Stimulated activated CD8-positive, alpha-beta memory T cell treated with anti-CD3 and anti-CD28 coated beads, Interleukin-7, amount 100 ng/mL, for 1 hour (primary cell): ENCODE measurements at regions not wholly inside any gene's neighbourhood (a gene's known extent, or its start where the extent isn't known, plus 50 kb on each side); places are given as distances from the start of the nearest gene placed in this dataset.
"Not testable (repeated sequence)": the region's sequence is repeated elsewhere in the genome, so short reads cannot be mapped to it uniquely, and the experiment has no call there.

Source experiments
- DNase-seq, 2 donors: peaks; one replicate each; pipeline ENCODE4 v3.0.0-alpha.2; 2020; ENCODE audit warnings: low read depth in 2 of 2

DNA sequence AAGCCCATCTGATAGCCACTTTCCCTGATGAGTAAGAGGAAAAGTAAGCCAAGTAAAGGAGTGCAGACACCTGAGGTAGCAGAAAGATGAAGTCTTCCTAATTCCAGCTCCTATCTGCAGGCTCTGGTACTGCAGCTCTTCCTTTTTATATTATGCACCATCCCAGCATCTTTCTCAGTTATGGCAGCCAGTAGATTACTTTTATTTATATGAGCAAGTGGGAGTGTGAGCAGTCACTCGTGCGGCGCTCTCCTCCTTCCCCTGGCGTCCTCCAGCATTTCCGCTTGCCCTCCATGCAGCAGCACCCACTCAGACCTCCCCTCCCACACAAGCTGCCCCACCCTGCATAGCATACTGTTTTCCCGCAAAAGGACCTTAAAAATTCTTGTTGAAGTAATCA, 465.9 kb upstream of the DPPA4 start:
- DNase-seq: no peak

DNA sequence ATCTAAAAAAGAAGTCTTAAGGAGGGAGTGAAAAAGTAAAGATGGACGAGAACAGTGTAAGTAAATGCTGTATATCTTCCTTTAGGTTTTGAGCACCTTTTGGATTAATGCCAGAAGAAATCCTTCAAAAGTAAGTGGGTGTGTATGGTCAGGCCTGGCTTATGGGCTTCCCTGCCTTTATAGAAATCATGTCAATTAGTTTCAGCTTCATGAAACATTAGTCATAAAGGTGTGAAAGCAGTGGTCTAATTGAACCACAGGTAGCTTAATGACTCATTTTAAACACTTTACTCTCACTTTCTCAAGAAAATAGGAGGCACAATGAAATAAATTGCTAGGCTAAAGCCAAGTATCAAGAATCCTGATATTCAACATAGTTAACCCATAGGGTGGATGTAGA, 467.4 kb upstream of the DPPA4 start:
- DNase-seq: no peak

DNA sequence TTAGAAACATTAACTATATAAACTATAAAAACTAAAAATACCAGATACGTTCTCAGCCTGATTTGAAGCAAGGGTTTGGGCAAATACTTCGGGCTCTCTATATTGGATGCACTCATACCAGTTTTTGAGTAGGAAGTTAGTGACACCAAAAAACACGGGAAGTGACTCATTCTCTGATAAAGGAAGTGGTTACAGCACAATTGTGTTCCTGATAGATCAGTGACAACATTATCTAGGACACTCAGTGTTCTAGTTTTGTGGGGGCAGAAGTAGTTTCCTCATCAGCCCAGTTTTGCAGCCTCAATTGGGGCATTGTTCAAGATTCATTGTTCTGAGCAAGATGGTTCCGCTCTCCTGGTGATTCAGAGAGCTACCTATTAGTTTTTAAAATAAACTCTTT, 469.6 kb upstream of the DPPA4 start:
- DNase-seq: peak in 1 of 2 donors; percentile 3

DNA sequence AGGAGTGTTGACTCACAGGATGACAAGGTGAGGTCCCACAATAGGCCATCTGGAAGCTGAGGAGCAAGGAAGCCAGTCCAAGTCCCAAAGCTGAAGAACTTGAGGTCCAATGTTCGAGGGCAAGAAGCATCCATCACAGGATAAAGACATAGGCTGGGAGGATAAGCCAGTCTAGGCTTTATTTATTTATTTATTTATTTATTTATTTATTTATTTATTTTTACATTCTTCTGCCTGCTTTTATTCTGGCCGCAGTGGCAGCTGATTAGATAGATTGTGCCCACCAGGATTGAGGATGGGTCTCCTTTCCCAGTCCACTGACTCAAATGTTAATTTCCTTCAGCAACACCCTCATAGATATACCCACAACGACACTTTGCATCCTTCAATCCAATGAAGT, 472.2 kb upstream of the DPPA4 start:
- no peak for DNase-seq

DNA sequence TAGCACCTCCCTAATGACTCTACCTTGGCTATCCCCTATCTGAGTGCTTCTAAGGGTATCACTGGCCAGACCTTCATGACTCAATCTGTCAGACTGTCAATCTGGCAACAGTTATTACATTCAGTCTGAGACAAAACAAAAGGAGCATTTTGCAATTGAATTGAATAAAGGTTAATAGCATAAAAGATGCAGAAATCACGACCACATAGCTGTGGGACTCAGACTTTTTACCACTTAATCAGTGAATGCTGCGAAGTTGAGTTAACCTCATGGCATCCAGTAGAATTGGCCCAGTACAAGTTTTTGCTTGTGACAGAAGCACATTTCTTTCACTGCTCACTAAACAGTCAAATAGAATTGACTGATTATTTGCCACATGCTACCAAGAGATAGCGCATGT, 480.7 kb upstream of the DPPA4 start:
- DNase-seq: no peak

DNA sequence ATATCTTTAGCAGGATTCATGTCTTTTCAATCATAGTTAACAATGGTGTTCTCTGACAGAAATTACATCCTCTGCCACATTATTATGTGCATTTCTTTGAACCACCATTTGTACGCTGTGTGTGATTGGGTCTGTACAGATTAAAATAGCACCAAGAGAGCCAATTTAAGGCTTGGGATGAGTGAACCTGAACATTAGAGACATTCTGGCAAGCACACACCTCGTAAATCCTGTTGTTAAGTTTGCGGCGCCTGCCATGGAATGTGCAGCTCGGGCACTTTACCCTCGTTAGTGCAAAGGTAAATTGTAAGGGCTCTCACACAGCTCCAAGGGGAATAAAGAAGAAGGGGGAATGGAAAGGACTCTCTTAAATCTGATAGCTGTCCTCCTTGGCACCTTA, 482.4 kb upstream of the DPPA4 start:
- no peak for DNase-seq

DNA sequence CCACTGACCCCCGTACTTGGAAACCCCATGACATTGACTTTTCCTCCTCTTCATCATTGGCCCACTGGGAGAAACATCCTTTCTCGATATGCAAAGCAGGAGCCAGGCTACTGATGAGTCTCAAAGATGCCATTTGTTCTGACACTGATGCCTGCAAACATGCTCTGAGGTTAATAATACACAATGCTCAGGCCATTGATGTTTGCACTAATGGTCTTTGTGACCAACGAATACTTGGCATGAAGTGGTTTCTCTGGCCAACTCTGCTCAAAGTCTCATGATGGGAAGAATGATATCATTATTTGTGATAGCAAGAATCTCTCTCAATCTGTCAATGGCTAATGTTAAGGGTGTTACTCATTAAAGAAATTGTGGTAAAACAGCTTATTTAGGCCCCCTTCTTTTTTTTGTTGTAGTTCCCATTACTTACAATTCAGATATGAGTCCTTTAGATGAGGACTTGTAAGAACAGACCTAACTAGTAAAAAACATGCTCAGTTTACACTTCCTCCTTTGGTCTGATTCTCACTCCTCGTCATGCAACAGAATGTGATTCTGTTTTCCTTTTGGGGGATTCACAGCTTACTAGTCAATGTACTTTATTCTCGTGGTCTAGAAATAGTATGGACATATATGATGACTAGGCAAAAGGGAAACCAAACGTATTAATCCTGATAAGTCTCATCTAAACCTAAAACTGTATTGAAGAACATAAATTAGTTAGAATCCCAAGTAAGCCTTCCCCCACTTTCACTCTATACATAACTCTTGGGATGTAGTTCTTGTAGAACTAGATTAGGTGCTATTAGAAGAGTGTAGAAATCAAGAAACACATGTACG, 488.8 kb upstream of the DPPA4 start:
- no peak for DNase-seq

DNA sequence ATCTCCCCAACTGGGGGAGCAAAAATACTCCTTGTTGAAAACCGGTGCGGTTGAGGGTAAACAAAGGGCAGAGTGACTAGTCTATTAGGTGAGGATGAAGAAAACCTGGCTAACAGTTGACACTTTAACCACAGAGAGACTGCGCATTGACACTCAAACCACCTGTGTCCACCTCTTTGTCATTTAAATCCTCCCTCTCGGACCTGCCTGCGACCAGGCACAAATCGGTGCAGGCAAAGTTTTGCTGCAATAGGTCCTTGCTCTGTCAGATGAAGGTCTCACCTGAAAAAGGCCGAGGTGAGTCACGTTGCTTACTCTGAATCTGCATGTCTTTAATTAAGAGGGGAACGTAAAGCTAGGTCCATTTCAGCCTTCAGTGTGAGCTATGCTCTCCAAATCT, 494.1 kb upstream of the DPPA4 start:
- DNase-seq: no peak

DNA sequence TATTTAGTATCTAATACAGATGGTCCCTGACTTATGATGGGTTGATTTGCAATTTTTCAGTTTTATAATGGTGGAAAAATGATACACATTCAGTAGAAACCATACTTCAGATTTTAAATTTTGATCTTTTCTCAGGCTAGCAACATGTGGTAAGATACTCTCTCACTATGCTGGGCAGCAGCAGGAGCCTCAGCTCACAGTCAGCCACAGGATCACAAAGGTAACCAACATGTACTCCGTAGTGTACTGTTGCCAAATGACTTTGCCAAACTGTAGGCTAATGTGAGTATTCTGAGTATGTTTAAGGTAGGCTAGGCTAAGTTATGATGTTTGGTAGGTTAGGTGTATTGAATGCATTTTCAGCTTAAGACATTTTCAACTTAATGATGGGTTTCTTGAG, 498.6 kb upstream of the DPPA4 start:
- DNase-seq: no peak

DNA sequence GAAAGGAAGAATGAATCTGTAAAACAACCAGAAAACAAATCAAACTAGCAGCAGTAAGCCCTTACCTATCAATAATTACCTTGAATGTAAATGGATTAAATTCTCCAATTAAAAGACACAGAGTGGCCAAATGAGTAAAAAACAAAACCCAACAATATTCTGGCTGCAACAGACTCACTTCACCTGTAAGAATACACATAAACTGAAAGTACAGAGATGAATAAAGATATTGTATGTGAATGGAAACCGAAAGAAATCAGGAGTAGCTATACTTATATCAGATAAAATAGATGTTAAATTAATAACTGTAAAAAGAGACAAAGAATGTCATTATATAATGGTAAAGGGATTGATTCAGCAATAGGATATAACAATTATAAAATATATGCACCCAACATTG, 514.5 kb upstream of the DPPA4 start:
- DNase-seq: no peak

DNA sequence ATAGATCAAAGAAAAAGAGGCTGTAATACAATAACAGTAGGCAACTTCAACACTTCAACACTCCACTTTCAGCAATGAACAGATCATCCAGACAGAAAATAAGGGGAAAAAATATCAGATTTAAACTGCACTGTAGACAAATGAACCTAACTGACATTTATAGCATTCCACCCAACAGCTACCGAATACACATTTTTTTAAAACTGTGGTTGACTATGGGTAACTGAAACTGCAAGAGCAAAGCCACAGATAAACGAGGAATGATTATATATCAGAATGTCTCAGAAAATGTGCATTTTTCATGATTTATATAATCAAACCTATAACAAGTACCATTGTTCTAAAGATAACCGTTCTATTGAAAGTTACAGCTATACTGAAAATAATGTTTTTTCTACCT, 514.9 kb upstream of the DPPA4 start:
- DNase-seq: no peak

DNA sequence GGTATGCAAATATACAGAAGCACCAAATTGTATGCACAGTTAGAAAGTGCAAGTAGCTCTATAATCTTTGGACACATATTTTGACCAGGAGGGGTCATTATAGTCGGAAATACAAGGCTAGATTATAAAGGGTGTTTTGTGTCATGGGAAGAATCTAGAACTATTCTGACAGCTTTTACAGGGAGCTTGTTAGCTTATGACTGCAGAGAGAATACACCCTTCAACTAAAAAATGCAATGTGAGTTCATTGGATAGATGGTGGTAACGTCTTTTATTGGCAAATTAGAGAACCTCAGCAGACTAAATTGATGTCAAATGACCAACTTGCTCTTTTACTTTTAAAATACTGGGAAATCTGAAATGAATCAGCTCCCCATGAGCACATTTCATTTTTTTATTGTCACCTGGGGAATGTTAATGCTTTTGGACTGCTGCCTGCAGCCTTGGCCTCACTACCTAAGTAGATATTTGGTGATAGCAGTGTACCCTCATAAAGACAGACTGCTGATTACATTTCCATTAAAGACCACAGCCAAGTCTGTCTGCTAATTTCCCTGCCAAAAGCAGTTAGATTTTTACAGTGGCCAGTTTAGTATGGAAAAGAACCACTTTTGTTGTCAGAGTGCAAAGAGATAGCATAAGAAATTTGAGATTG, 515.9 kb upstream of the DPPA4 start:
- DNase-seq: no peak

DNA sequence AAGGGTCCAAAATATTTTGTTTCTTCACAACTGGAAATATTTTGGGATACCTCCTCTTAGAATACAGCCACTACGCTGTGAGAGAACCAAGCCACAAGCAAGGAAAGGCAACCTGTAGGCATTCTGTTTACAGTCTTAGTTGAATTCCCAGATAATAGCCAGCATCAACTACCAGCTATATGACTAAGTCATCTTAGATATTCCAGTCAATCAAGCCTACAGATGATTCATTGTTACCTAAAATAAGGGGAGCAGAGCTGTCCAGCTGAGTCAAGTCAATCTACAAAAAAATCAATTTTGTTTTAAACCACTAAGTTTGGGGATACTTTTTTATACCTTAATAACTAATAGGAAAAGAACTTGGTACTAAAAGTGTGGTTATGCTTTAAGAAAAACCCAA, 526.4 kb upstream of the DPPA4 start:
- no peak for DNase-seq

DNA sequence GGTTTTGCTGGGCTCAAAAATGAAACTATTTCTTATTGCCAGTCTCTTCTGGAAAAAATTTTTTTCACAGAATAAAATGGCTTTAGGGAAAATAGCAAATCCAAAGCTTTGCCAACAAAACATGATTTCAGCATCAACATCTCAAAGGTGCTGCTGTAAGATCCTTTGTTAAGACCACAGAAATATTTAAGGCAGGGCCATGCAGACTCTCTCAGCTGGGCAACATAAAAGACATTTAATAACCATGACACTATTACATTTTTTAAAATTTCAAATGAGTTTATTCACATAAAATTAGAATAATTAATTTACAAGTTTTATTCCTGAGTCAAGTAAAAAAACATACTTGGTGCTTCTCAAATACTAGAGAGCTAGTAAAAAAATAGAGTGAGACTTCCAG, 527.1 kb upstream of the DPPA4 start:
- DNase-seq: no peak

DNA sequence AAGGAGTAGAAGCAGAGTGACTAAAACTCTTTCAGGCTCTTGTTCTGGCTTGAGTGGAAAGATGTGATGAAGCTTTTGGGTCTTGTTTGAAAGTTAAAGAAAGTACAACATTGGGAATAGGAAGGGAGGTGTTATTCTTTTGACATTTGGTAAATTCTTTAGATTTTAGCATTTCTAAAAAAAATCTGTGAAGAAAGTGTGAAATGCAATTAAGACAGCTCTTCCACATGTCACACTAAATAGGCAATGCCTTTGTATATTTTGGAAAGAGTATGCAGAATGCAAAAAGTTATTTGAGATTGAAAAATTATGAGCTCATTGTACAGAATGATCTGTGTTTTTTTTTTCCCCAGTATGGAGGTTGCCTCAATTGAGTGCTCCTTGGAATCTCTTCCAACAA, 532.2 kb upstream of the DPPA4 start:
- no peak for DNase-seq

DNA sequence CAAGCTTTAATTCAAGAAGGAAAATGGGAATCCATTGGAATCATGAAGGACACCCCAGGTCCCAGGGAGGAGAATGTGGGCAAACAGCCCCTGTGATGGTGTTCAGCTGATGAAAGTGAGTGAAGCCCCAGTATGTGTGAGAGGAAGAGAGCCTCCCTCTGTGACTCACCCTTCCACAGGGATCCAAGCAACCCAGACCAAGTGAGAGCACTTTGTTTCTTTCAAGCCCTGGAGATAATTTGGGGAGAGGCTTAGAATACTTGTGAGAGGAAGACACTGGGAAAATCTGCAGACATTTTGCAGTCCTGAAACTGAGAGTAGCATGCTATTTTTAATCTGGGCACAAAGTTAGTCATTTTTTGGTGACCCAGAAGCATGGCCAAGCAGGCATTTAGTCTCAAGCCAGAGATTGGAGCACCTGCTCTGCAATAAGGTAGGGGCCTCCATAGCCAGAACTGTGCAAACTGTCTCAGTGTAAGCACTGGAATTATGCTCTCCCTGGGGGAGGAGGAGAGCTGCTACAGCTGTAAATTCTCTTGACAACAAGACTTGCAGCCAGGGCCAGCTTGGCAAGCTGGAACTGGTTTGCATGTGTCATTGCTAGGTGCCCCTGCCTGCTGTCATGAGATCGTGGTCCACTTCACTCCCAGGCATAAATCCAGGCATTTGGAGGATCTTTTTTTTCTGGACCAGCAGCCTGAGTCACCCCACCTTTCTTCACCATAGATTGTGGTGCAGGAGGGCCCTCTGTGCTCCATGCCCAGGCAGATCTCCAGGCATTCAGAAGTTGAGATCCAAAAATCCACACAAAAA, 537.8 kb upstream of the DPPA4 start:
- no peak for DNase-seq

DNA sequence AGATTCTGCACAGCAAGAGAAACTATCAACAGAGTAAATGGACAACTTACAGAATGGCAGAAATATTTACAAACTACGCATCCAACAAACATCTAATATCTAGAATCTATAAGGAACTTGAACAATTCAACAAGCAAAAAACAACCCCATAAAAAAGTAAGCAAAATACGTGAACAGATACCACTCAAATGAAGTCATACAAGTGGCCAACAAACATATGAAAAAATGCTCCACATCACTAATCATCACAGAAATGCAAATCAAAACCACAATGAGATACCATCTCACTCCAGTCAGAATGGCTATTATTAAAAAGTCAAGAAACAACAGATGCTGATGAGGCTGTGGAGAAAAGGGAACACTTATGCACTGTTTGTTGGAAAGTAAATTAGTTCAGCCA, 540.3 kb upstream of the DPPA4 start:
- not testable (repeated sequence) for DNase-seq

DNA sequence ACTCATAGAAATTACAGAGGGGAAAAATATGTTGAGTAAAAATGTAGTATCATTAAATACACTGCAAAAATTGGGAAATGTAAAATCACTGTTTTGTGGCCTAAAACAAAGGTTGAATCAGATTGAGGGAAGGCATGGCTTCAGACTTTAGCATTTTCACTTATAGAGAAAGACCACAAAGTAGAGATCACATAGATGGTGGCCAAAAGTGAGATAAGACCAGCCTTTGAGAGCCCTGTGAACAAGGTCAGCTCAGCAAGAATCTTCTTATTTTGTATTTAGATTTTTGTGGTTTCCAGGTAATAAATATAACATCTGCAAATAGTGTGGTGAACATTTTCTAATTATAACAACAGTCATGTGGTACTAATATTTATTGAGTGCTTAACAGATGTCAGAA, 544.8 kb upstream of the DPPA4 start:
- DNase-seq: no peak

DNA sequence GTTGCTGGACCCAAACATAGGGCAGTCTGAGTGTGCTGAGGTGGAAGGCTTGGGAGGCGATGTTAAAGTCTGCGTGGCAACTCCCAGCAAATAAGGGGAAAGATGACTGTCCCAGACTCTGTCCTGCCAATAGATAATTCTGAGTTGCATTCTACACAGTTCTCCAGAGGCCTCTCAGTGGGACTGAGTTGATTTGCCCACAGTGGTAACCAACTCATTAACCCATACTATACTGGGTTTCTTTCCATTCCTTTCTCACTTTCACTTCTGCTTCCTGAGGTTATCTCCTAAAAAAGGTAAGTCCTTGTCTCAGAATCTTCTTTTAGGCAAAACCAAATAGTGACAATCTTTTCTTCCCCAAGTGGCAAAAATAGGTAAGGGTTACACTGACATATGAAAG, 549.9 kb upstream of the DPPA4 start:
- no peak for DNase-seq

DNA sequence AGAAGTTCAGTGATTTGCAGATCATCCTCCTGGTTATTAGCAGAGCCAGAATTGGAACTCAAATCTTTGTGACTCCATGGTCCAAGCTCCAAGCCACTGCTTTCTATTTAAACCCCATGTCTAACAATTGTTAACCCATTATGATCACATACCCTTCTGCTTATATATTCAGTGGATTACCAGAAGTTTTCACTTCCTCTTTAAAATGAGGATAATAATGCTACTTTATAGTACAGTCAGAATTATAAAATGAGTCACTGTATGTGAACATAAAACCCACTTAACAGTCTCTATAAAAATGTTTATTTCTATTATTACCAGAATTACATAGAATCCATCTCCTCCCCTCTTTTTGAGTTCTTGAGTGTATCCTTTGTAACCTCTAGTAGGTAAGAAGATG, 550.7 kb upstream of the DPPA4 start:
- DNase-seq: no peak

DNA sequence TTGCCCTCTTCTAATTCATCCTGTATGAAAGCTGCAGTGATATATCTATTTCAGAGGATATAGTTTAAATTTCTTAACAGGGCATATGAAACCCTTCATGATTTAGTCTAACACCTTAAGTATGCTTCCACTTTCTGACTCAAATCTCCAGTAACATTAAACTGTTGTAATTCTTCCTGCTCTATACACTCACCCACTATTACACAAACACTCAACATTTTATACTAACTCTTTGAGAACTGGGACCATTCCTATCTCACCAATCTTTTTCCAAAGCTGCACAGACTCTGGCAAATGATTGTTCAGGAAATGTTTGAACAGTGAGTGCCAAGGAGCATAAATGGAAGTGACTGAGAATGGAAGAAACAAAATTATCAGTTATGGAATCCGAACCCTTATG, 560.4 kb upstream of the DPPA4 start:
- no peak for DNase-seq

DNA sequence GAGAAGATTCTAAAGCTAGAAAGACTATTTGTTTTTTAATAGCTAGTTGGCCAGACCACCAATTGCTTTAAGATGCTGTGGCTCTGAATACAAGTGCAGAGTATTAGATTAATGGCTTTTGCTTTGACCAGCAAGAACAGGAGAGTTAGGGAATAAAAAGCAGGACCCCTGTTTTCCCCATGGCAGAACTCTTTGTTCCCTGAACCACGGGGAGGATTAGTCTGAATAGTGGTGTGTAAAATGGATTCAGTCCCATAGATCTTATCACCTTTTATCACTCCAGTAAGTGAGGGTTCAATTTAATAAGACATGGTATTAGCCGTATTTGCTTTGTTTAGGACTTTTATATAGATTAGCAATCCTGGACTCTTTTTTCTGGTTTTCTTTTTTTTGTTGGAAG, 562.6 kb upstream of the DPPA4 start:
- no peak for DNase-seq

DNA sequence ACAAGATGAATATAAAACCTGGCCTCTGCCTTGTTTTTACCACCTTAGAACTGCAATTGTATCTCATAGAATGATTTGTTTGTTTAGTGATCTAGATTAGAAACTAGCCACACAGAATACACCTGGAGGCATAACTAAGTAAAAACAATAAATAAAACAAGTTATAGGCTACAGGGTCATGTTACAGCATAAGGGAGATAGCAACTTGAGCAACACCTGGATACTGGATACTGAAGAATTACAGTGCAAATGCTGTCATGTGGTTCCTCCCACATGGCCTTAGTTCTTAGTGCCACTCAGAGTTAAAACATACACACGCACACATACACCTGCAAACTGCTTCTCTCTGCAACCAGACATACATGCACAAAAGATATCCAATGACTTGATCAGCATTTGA, 563.4 kb upstream of the DPPA4 start:
- no peak for DNase-seq
